Mesendoderm (in vitro differentiated cells): ENCODE measurements at regions not wholly inside any gene's neighbourhood (a gene's known extent, or its start where the extent isn't known, plus 50 kb on each side); places are given as distances from the start of the nearest gene placed in this dataset.

ENCODE experiments used
- DNase-seq: peaks from one replicate; pipeline ENCODE4 v3.0.0; 2013
- H2AK5ac ChIP-seq: 2 replicates; pipeline ENCODE4 v1.6.1; 2013; ENCODE audit warnings: low read length, inconsistent platforms
- H2BK120ac ChIP-seq: 2 replicates; pipeline ENCODE4 v1.6.1; 2013; ENCODE audit warnings: low read depth, mild to moderate bottlenecking, low read length, moderate library complexity, mixed read lengths
- H2BK15ac ChIP-seq: replicated peaks from 2 replicates; pipeline ENCODE4 v1.6.1; 2013; ENCODE audit warnings: low read depth, mild to moderate bottlenecking, moderate library complexity
- H2BK5ac ChIP-seq: 2 replicates; pipeline ENCODE4 v1.6.1; 2013; ENCODE audit warnings: low read length, inconsistent platforms
- H3K18ac ChIP-seq: 2 replicates; pipeline ENCODE4 v1.6.1; 2013; ENCODE audit warnings: mild to moderate bottlenecking, low read length, mixed read lengths
- H3K23ac ChIP-seq: one replicate; pipeline ENCODE4 v1.6.1; 2013; ENCODE audit warnings: low read length
- H3K27ac ChIP-seq: 2 replicates; pipeline ENCODE4 v1.5.1; 2013; ENCODE audit warnings: low read depth, mild to moderate bottlenecking, inconsistent platforms, low read length, moderate library complexity
- H3K27me3 ChIP-seq: 2 replicates; pipeline ENCODE4 v1.6.1; 2013; ENCODE audit warnings: low read length, control low read depth, mild to moderate bottlenecking, inconsistent platforms; ENCODE audit not compliant: insufficient read depth, poor library complexity
- H3K36me3 ChIP-seq: 2 replicates; pipeline ENCODE4 v1.6.1; 2013; ENCODE audit warnings: low read length, inconsistent platforms; ENCODE audit not compliant: control insufficient read depth, insufficient read depth
- H3K4ac ChIP-seq: one replicate; pipeline ENCODE4 v1.6.1; 2013; ENCODE audit warnings: low read depth, mild to moderate bottlenecking, low read length, moderate library complexity
- H3K4me1 ChIP-seq: 2 replicates; pipeline ENCODE4 v1.6.1; 2013; ENCODE audit warnings: low read depth, low read length, inconsistent platforms; ENCODE audit not compliant: control insufficient read depth
- H3K4me2 ChIP-seq: 2 replicates; pipeline ENCODE4 v1.6.1; 2013; ENCODE audit warnings: low read length
- H3K4me3 ChIP-seq: 2 replicates; pipeline ENCODE4 v1.5.1; 2013; ENCODE audit warnings: mild to moderate bottlenecking, low read length
- H3K56ac ChIP-seq: one replicate; pipeline ENCODE4 v1.6.1; 2013; ENCODE audit warnings: low read length
- H3K79me1 ChIP-seq: 2 replicates; pipeline ENCODE4 v1.6.1; 2013; ENCODE audit warnings: low read length, inconsistent platforms
- H3K79me2 ChIP-seq: 2 replicates; pipeline ENCODE4 v1.6.1; 2013; ENCODE audit warnings: mild to moderate bottlenecking, low read length; ENCODE audit not compliant: control insufficient read depth, insufficient read depth
- H3K9ac ChIP-seq: 2 replicates; pipeline ENCODE4 v1.6.1; 2013; ENCODE audit warnings: low read length, inconsistent platforms
- H4K5ac ChIP-seq: one replicate; pipeline ENCODE4 v1.6.1; 2013; ENCODE audit warnings: low read length
- H4K8ac ChIP-seq: one replicate; pipeline ENCODE4 v1.6.1; 2013; ENCODE audit warnings: low read depth, mild to moderate bottlenecking, control low read depth, low read length, moderate library complexity
- WGBS: extraction: QIAGEN DNeasy Blood & Tissue Kit; methylation state at CpG from one replicate; pipeline ENCODE4 v1.1.7; 2013; ENCODE audit warnings: low lambda C conversion rate, missing lambda C conversion rate; ENCODE audit not compliant: insufficient coverage; ENCODE audit errors: extremely low coverage; 5-methylcytosine and 5-hydroxymethylcytosine counted together

DNA sequence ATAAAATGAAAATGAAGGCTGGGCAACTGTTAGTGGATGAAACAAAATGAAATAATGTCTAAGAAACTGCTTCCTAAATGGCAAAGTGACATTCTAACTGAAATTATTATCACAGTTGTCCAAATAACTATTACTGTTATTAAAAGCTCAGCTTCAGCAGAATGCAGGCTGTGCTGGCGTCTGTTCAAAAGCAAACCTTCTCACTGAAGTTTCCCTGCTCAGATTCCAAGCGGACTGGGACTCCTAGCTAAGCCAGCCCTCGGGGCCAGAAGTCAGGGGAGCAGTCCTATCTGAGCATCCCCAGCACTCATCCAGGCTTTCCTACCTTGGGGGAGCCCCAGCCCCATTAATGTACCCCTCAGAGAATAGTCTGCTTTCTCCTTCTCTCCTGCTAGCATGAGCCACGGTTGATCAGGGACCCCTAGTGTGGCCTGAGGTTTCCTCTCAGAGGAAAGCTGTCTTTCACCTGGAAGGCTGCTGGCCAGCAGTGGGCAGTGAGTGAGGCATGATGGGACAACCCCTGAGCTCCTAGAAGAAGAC is 1167.3 kb downstream of the TBC1D22A start:
- Histone ChIP-seq H3K4ac (no peak overlapping the region), H3K4me2 (no peak overlapping the region), H2BK120ac (no peak overlapping the region), H3K9ac (no peak overlapping the region), H3K4me3 (no peak overlapping the region), H2BK15ac (no peak overlapping the region), H4K5ac (no peak overlapping the region), H3K79me2 (no peaks in the 10 kb centered on the region), H3K79me1 (no peaks in the 10 kb centered on the region), H3K27me3 (no peaks in the 10 kb centered on the region), H2BK5ac (no peak overlapping the region), H3K4me1 (no peaks in the 10 kb centered on the region), H3K36me3 (no peaks in the 10 kb centered on the region), H3K18ac (no peak overlapping the region), H3K56ac (no peak overlapping the region), H3K23ac (no peak overlapping the region), H3K27ac (no peak overlapping the region), H2AK5ac (no peak overlapping the region), H4K8ac (no peak overlapping the region)
- DNase-seq: no peak
- WGBS: no CpG with 5 or more reads among the region's 4 CpGs

- Histone ChIP-seq H3K36me3 (no peaks in the 10 kb centered on the region), H3K9ac (no peak overlapping the region), H2AK5ac (no peak overlapping the region), H3K4me2 (no peak overlapping the region), H3K27me3 (no peaks in the 10 kb centered on the region), H3K4me1 (no peaks in the 10 kb centered on the region), H2BK15ac (no peak overlapping the region), H4K5ac (no peak overlapping the region), H2BK120ac (no peak overlapping the region), H3K79me1 (no peaks in the 10 kb centered on the region), H3K23ac (no peak overlapping the region), H3K4me3 (no peak overlapping the region), H2BK5ac (no peak overlapping the region), H3K27ac (no peak overlapping the region), H3K18ac (no peak overlapping the region), H4K8ac (no peak overlapping the region), H3K79me2 (no peaks in the 10 kb centered on the region), H3K56ac (no peak overlapping the region), H3K4ac (no peak overlapping the region)
- no CpG with 5 or more reads among the region's 5 CpGs for WGBS
- DNase-seq: no peak
These were observed 1166.6 kb downstream of the TBC1D22A start for GRCh38 chr22:47929073-47929472.

DNA sequence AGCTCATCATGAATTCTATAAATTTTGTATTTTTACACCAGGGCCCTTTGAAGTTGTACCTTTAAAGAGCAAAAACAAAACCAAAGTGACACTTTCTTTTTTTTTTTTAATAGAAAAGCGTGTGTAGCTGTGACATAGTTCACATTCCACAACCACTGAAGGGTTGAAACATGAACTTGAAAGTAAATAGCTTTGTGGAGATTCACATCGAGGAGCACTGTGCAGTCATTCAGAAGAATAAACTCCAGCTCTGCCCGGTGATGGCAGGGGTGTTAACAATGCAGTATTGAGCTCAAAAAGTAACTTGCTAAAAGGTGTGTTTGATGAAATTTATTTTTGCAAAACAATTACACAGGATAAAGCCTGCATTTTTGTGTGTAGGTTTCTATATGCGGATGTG is 1166.2 kb downstream of the TBC1D22A start:
- Histone ChIP-seq H3K27ac (no peak overlapping the region), H3K27me3 (no peaks in the 10 kb centered on the region), H2BK5ac (no peak overlapping the region), H2BK15ac (no peak overlapping the region), H4K5ac (no peak overlapping the region), H3K4ac (no peak overlapping the region), H2AK5ac (no peak overlapping the region), H4K8ac (no peak overlapping the region), H2BK120ac (no peak overlapping the region), H3K79me1 (no peaks in the 10 kb centered on the region), H3K4me1 (no peaks in the 10 kb centered on the region), H3K36me3 (no peaks in the 10 kb centered on the region), H3K79me2 (no peaks in the 10 kb centered on the region), H3K4me2 (no peak overlapping the region), H3K56ac (no peak overlapping the region), H3K9ac (no peak overlapping the region), H3K4me3 (no peak overlapping the region), H3K18ac (no peak overlapping the region), H3K23ac (no peak overlapping the region)
- DNase-seq: no peak
- WGBS: no CpG with 5 or more reads among the region's 4 CpGs

GRCh38 chr22:47927648-47928210 is 1165.3 kb downstream of the TBC1D22A start:
- Histone ChIP-seq H3K4me3 (no peak overlapping the region), H3K18ac (no peak overlapping the region), H4K5ac (no peak overlapping the region), H3K79me1 (no peaks in the 10 kb centered on the region), H3K4me1 (no peaks in the 10 kb centered on the region), H3K4ac (no peak overlapping the region), H4K8ac (no peak overlapping the region), H2AK5ac (no peak overlapping the region), H2BK5ac (no peak overlapping the region), H3K56ac (no peak overlapping the region), H3K27me3 (no peaks in the 10 kb centered on the region), H3K36me3 (no peaks in the 10 kb centered on the region), H2BK15ac (no peak overlapping the region), H3K27ac (no peak overlapping the region), H3K9ac (no peak overlapping the region), H2BK120ac (no peak overlapping the region), H3K4me2 (no peak overlapping the region), H3K79me2 (no peaks in the 10 kb centered on the region), H3K23ac (no peak overlapping the region)
- WGBS: no CpG with 5 or more reads among the region's 21 CpGs
- DNase-seq: no peak

GRCh38 chr22:47923011-47923427 is 1160.6 kb downstream of the TBC1D22A start:
- no peaks in the 10 kb centered on the region for H3K79me1 ChIP-seq
- no peak overlapping the region for H4K5ac ChIP-seq
- H3K4me3 ChIP-seq: no peak overlapping the region
- H3K4me2 ChIP-seq: no peak overlapping the region
- no peak overlapping the region for H2AK5ac ChIP-seq
- H3K9ac ChIP-seq: no peak overlapping the region
- H3K79me2 ChIP-seq: no peaks in the 10 kb centered on the region
- H3K56ac ChIP-seq: no peak overlapping the region
- WGBS: no CpG with 5 or more reads among the region's 11 CpGs
- H3K23ac ChIP-seq: no peak overlapping the region
- H3K36me3 ChIP-seq: no peaks in the 10 kb centered on the region
- no peak overlapping the region for H2BK5ac ChIP-seq
- no peak overlapping the region for H2BK15ac ChIP-seq
- H3K4me1 ChIP-seq: no peaks in the 10 kb centered on the region
- no peak overlapping the region for H2BK120ac ChIP-seq
- no peak for DNase-seq
- no peak overlapping the region for H3K4ac ChIP-seq
- H4K8ac ChIP-seq: no peak overlapping the region
- no peaks in the 10 kb centered on the region for H3K27me3 ChIP-seq
- H3K27ac ChIP-seq: no peak overlapping the region
- H3K18ac ChIP-seq: no peak overlapping the region

GRCh38 chr22:47921906-47922305 is 1159.5 kb downstream of the TBC1D22A start:
- H2BK5ac ChIP-seq: no peak overlapping the region
- DNase-seq: no peak
- WGBS: no CpG with 5 or more reads among the region's 3 CpGs
- H3K4me2 ChIP-seq: no peak overlapping the region
- H3K27ac ChIP-seq: no peak overlapping the region
- H3K4me1 ChIP-seq: no peaks in the 10 kb centered on the region
- no peak overlapping the region for H3K4me3 ChIP-seq
- no peak overlapping the region for H4K8ac ChIP-seq
- no peak overlapping the region for H3K9ac ChIP-seq
- no peaks in the 10 kb centered on the region for H3K36me3 ChIP-seq
- no peak overlapping the region for H3K18ac ChIP-seq
- no peak overlapping the region for H2BK15ac ChIP-seq
- no peaks in the 10 kb centered on the region for H3K79me1 ChIP-seq
- no peak overlapping the region for H4K5ac ChIP-seq
- H3K79me2 ChIP-seq: no peaks in the 10 kb centered on the region
- no peak overlapping the region for H3K23ac ChIP-seq
- H3K56ac ChIP-seq: no peak overlapping the region
- H3K4ac ChIP-seq: no peak overlapping the region
- H2BK120ac ChIP-seq: no peak overlapping the region
- no peak overlapping the region for H2AK5ac ChIP-seq
- H3K27me3 ChIP-seq: no peaks in the 10 kb centered on the region
